CD4-positive, alpha-beta T cell (primary cell): ENCODE measurements at regions not wholly inside any gene's neighbourhood (a gene's known extent, or its start where the extent isn't known, plus 50 kb on each side); places are given as distances from the start of the nearest gene placed in this dataset.

ENCODE experiments used
- ATAC-seq: fragments of 200-7000 bp; cut with Tn5 transposase; one replicate; pipeline ENCODE4 v1.10.0; 2022; ENCODE audit warnings: mild to moderate bottlenecking; ENCODE audit not compliant: poor library complexity
- CTCF ChIA-PET: fragments of 350-600 bp; sonication (Branson Sonifier 250); formaldehyde crosslinking; loops from one replicate; lab custom pipeline; 2021; ENCODE audit warnings: antibody characterized with exemption, inconsistent platforms; lab: Charles Lee
- POLR2A ChIA-PET: fragments of 350-600 bp; sonication (Branson Sonifier 250); formaldehyde crosslinking; loops from one replicate; lab custom pipeline; 2021; ENCODE audit warnings: antibody characterized with exemption, inconsistent platforms; lab: Charles Lee
- DNase-seq, 14 experiments: peaks; one replicate each; pipeline ENCODE4 v3.0.0-alpha.2; 2013 to 2020; ENCODE audit warnings: mixed read lengths in 2 of 14
- H3K27ac ChIP-seq, 2 donors: one replicate each; pipeline versions ENCODE4 v1.5.1 to v1.7.0; 2013; ENCODE audit warnings: low read length in 2 of 2, low read depth in 1 of 2, mild to moderate bottlenecking in 1 of 2
- H3K27me3 ChIP-seq, 2 experiments: 1 replicate in 1 of 2; 2 replicates in 1 of 2; pipeline versions ENCODE4 v1.6.1 to v1.7.0; 2013; ENCODE audit warnings: low read length in 2 of 2, control low read depth in 1 of 2, mild to moderate bottlenecking in 1 of 2, moderate library complexity in 1 of 2; ENCODE audit not compliant: insufficient read depth in 2 of 2, control insufficient read depth in 1 of 2
- H3K36me3 ChIP-seq: one replicate; pipeline ENCODE4 v1.6.1; 2013; ENCODE audit warnings: low read length, control low read depth; ENCODE audit not compliant: insufficient read depth
- H3K4me1 ChIP-seq: one replicate; pipeline ENCODE4 v1.6.1; 2013; ENCODE audit warnings: low read length, control low read depth; ENCODE audit not compliant: insufficient read depth
- H3K4me3 ChIP-seq: one replicate; pipeline ENCODE4 v1.5.1; 2013; ENCODE audit warnings: mild to moderate bottlenecking, low read length, moderate library complexity
- H3K9me3 ChIP-seq, 2 experiments: 1 replicate in 1 of 2; 2 replicates in 1 of 2; pipeline versions ENCODE4 v1.6.1 to v1.7.0; 2013; ENCODE audit warnings: low read length in 2 of 2, mild to moderate bottlenecking in 2 of 2, control low read depth in 1 of 2, moderate library complexity in 1 of 2; ENCODE audit not compliant: control insufficient read depth in 1 of 2, insufficient read depth in 1 of 2
- H3K27ac Mint-ChIP-seq: one replicate; pipeline ENCODE4 v1.8.0; 2020; ENCODE audit warnings: mixed read lengths
- H3K27me3 Mint-ChIP-seq: one replicate; pipeline ENCODE4 v1.8.0; 2021; ENCODE audit warnings: mixed read lengths
- H3K36me3 Mint-ChIP-seq: one replicate; pipeline ENCODE4 v1.8.0; 2021; ENCODE audit warnings: low read depth, mixed read lengths
- H3K4me1 Mint-ChIP-seq: one replicate; pipeline ENCODE4 v1.8.0; 2021; ENCODE audit warnings: low read depth, mixed read lengths
- H3K4me3 Mint-ChIP-seq: one replicate; pipeline ENCODE4 v1.8.0; 2020; ENCODE audit warnings: mild to moderate bottlenecking, mixed read lengths
- H3K9me3 Mint-ChIP-seq: one replicate; pipeline ENCODE4 v1.8.0; 2020; ENCODE audit warnings: mixed read lengths
- CTCF ChIP-seq: fragments of 200-600 bp; IDR thresholded peaks from one replicate; pipeline ENCODE4 v1.8.0; 2022; ENCODE audit warnings: antibody characterized with exemption, mild to moderate bottlenecking
- intact Hi-C, 2 experiments: fragments of 100-400 bp; cut with DNase I in 1 of 2; cut with micrococcal nuclease in 1 of 2; formaldehyde crosslinking; loops; one replicate each; pipeline versions ENCODE4 v1.15.1 to v1.9.0; 2023 to 2025; cut with DNase I, micrococcal nuclease

DNA sequence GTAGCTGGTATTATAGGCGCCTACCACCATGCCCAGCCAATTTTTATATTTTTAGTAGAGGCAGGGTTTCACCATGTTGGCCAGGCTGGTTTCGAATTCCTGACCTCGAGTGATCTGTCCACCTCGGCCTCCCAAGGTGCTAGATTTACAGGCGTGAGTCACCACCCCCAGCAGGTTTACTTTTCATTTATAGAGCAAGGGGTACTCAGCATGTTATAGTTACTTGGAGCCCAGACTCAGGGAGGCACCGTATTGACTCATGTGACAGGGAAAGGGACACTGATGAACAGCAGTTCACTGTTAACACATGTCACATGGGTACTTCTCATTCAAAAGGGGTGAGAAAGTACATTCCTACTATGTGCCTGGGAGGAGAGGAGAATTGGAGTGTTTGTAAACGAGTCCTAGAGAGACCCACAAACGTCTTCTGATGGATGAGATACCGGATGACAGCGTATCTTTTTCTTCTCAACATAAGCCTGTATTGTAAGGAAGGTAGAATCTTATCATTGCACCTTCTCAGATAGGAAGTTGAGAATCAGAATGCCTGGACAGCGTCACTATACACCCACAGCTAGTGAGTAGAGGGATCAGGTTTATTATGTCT, 510.0 kb downstream of the USP25 start:
- Histone ChIP-seq H3K27me3 (no peaks in the 10 kb centered on the region), H3K36me3 (no peaks in the 10 kb centered on the region), H3K27ac (no peak overlapping the region), H3K4me1 (no peaks in the 10 kb centered on the region), H3K9me3 (no peaks in the 10 kb centered on the region), H3K4me3 (no peak overlapping the region)
- ChIA-PET CTCF (no interaction called here), POLR2A (no interaction called here)
- H3K36me3 Mint-ChIP-seq: no peaks in the 10 kb centered on the region
- ATAC-seq (no peak), DNase-seq (no peak)
- H3K27me3 Mint-ChIP-seq: no peaks in the 10 kb centered on the region
- H3K27ac Mint-ChIP-seq: no peak overlapping the region
- no peaks in the 10 kb centered on the region for H3K9me3 Mint-ChIP-seq
- H3K4me3 Mint-ChIP-seq: no peak overlapping the region
- H3K4me1 Mint-ChIP-seq: no peaks in the 10 kb centered on the region
- no peak for TF ChIP-seq CTCF
- intact Hi-C loops: no loop called here

- H3K27ac Mint-ChIP-seq: no peak overlapping the region
- H3K4me3 ChIP-seq: no peak overlapping the region
These were observed 511.2 kb downstream of the USP25 start for GRCh38 chr21:16241016-16241415.

DNA sequence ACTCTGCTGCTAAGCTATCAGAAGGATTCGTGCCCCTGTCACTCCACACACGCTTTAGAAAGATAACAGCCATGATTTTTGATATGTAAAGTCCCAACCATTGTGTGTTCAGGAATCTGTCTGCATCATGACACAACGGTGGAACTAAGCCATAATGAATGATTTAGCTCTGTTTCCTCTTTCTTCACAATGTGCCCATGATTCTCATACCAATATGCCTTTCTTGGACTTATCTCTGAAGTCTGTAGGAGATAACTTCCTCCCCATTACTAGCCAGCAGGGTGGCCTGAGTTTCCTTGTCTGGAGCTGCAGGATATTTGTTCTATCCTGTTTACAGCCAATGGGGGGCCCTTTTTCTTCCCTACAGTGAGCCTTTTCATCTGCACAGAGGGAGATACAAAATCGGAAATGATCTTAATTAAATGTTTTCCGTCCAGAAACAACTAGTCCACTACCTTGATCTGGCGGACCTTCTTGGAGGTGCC, 511.7 kb downstream of the USP25 start:
- Mint-ChIP-seq H3K36me3 (no peaks in the 10 kb centered on the region), H3K27ac (no peak overlapping the region), H3K4me1 (no peaks in the 10 kb centered on the region), H3K4me3 (no peak overlapping the region), H3K9me3 (no peaks in the 10 kb centered on the region), H3K27me3 (no peaks in the 10 kb centered on the region)
- intact Hi-C loops: no loop called here
- ATAC-seq: no peak
- Histone ChIP-seq H3K9me3 (no peaks in the 10 kb centered on the region), H3K27ac (no peak overlapping the region), H3K4me3 (no peak overlapping the region), H3K27me3 (no peaks in the 10 kb centered on the region), H3K36me3 (no peaks in the 10 kb centered on the region), H3K4me1 (no peaks in the 10 kb centered on the region)
- CTCF ChIA-PET: no interaction called here
- POLR2A ChIA-PET: no interaction called here
- DNase-seq: no peak
- no peak for TF ChIP-seq CTCF

More at GRCh38 chr21:16241016-16241415, 511.2 kb downstream of the USP25 start:
- Mint-ChIP-seq H3K9me3 (no peaks in the 10 kb centered on the region), H3K36me3 (no peaks in the 10 kb centered on the region), H3K4me1 (no peaks in the 10 kb centered on the region), H3K27me3 (no peaks in the 10 kb centered on the region), H3K4me3 (no peak overlapping the region)
- DNase-seq (no peak), ATAC-seq (no peak)
- no peaks in the 10 kb centered on the region for H3K27me3 ChIP-seq
- CTCF ChIA-PET: no interaction called here
- H3K27ac ChIP-seq: no peak overlapping the region
- TF ChIP-seq CTCF: no peak
- H3K36me3 ChIP-seq: no peaks in the 10 kb centered on the region
- intact Hi-C loops: no loop called here
- POLR2A ChIA-PET: no interaction called here
- no peaks in the 10 kb centered on the region for H3K4me1 ChIP-seq
- no peaks in the 10 kb centered on the region for H3K9me3 ChIP-seq
